G401 (cell line): ENCODE measurements at regions not wholly inside any gene's neighbourhood (a gene's known extent, or its start where the extent isn't known, plus 50 kb on each side); places are given as distances from the start of the nearest gene placed in this dataset.
"Not testable (repeated sequence)": the region's sequence is repeated elsewhere in the genome, so short reads cannot be mapped to it uniquely, and the experiment has no call there.

Experiments used
- DNase-seq: peaks from one replicate; pipeline ENCODE4 v3.0.0-alpha.2; 2015; ENCODE audit warnings: low spot score
- in situ Hi-C: cut with HindIII; loops from 2 replicates; pipeline ENCODE4 v1.10.0; 2016; ENCODE audit warnings: low sequenced_read_pairs, mixed read lengths

- DNase-seq, result no peak
- in situ Hi-C loops, result no loop called here
These were observed 223.4 kb downstream of the TLE3 start for GRCh38 chr15:69874321-69874720.

- in situ Hi-C loops, result no loop called here
- no peak for DNase-seq
These were observed 221.4 kb downstream of the TLE3 start for GRCh38 chr15:69876064-69876940.

GRCh38 chr15:69879963-69880362 lies 217.8 kb downstream of the TLE3 start:
- in situ Hi-C loops, DNase-seq: not testable (repeated sequence)

GRCh38 chr15:69880571-69881301 lies 217.0 kb downstream of the TLE3 start:
- in situ Hi-C loops, result no loop called here
- DNase-seq, result no peak

- no peak for DNase-seq
- in situ Hi-C loops, result no loop called here
These were observed 216.4 kb downstream of the TLE3 start for GRCh38 chr15:69881302-69881670.

GRCh38 chr15:69881766-69882165 lies 216.0 kb downstream of the TLE3 start:
- DNase-seq, result no peak
- in situ Hi-C loops, result no loop called here

- no peak for DNase-seq
- in situ Hi-C loops, result no loop called here
These were observed 214.4 kb downstream of the TLE3 start for GRCh38 chr15:69883306-69883705.

GRCh38 chr15:69885173-69885955 lies 212.4 kb downstream of the TLE3 start:
- in situ Hi-C loops, result no loop called here
- DNase-seq, result no peak

- in situ Hi-C loops, result no loop called here
- no peak for DNase-seq
These were observed 210.7 kb downstream of the TLE3 start for GRCh38 chr15:69887009-69887408.

- DNase-seq, result no peak
- in situ Hi-C loops, result no loop called here
These were observed 210.2 kb downstream of the TLE3 start for GRCh38 chr15:69887553-69887952.

GRCh38 chr15:69888406-69888805 lies 209.3 kb downstream of the TLE3 start:
- in situ Hi-C loops, result no loop called here
- no peak for DNase-seq

GRCh38 chr15:69891070-69891536 lies 206.6 kb downstream of the TLE3 start:
- in situ Hi-C loops, result no loop called here
- DNase-seq, result no peak

- in situ Hi-C loops, result no loop called here
- DNase-seq, result no peak
These were observed 206.1 kb downstream of the TLE3 start for GRCh38 chr15:69891606-69892005.

GRCh38 chr15:69892351-69892750 lies 205.4 kb downstream of the TLE3 start:
- in situ Hi-C loops, result no loop called here

GRCh38 chr15:69893086-69893485 lies 204.6 kb downstream of the TLE3 start:
- in situ Hi-C loops, result no loop called here
- DNase-seq, result no peak

More at GRCh38 chr15:69892351-69892750, 205.4 kb downstream of the TLE3 start:
- DNase-seq, result no peak

GRCh38 chr15:69893863-69894262 lies 203.9 kb downstream of the TLE3 start:
- in situ Hi-C loops, result no loop called here
- peak; percentile 27 for DNase-seq

GRCh38 chr15:69895202-69895601 lies 202.5 kb downstream of the TLE3 start:
- DNase-seq, result no peak
- in situ Hi-C loops, result no loop called here

GRCh38 chr15:69896606-69897005 lies 201.1 kb downstream of the TLE3 start:
- DNase-seq, result no peak
- in situ Hi-C loops, result no loop called here

GRCh38 chr15:69897061-69897460 lies 200.7 kb downstream of the TLE3 start:
- in situ Hi-C loops, result no loop called here
- DNase-seq, result no peak
